K562 (cell line): ENCODE measurements at regions not wholly inside any gene's neighbourhood (a gene's known extent, or its start where the extent isn't known, plus 50 kb on each side); places are given as distances from the start of the nearest gene placed in this dataset.

Experiments used
- ATAC-seq: fragments of 200-7000 bp; cut with Tn5 transposase; 3 replicates; pipeline ENCODE4 v1.9.1; 2020; ENCODE audit warnings: moderate library complexity
- BruUV-seq: library from RNA; stranded (reverse); fragments of 400-500 nt; replicated peaks from 2 replicates; lab custom pipeline; 2021; lab: Mats Ljungman, UMichigan
- CTCF ChIA-PET: fragments of 300-600 bp; formaldehyde crosslinking; extraction: SDS; loops from one replicate; lab custom pipeline; 2021; ENCODE audit warnings: low intra/inter-chr PET ratio; lab: Yijun Ruan, JAX
- POLR2A ChIA-PET: fragments of 300-600, 350-650 bp; sonication (Branson Sonifier 250); formaldehyde crosslinking; extraction: SDS; loops from one replicate; lab custom pipeline; 2021; ENCODE audit warnings: antibody characterized with exemption, inconsistent platforms; lab: Yijun Ruan, JAX
- DNase-seq, 4 experiments: peaks; one replicate each; pipeline versions ENCODE4 v3.0.0 to v3.0.0-alpha.2; 2011 to 2018; ENCODE audit warnings: low spot score in 3 of 4, mixed read lengths in 3 of 4; ENCODE audit errors: extremely low read depth in 1 of 4
- FAIRE-seq: peaks from 2 replicates; lab custom pipeline; 2011; peaks lifted over from hg19 to GRCh38; lab: Jason Lieb, UNC
- H2AFZ ChIP-seq: 2 replicates; pipeline ENCODE4 v1.6.0; 2011; ENCODE audit warnings: low read depth, low read length, control low read depth, inconsistent platforms
- H3K27ac ChIP-seq: fragments of 200-600 bp; 3 replicates; pipeline ENCODE4 v1.8.0; 2011; ENCODE audit warnings: low read depth, mild to moderate bottlenecking, control low read depth, inconsistent platforms, low read length, moderate library complexity, mixed read lengths; ENCODE audit errors: extremely low read depth
- H3K27me3 ChIP-seq, 2 experiments: fragments of 300-600 bp in 1 of 2; 2 replicates in 1 of 2; 3 replicates in 1 of 2; pipeline versions ENCODE4 v1.6.0 to v1.8.0; 2011; ENCODE audit warnings: inconsistent platforms in 2 of 2, low read length in 2 of 2, mild to moderate bottlenecking in 1 of 2, mixed read lengths in 1 of 2, moderate library complexity in 1 of 2; ENCODE audit not compliant: control insufficient read depth in 2 of 2, insufficient read depth in 2 of 2
- H3K36me3 ChIP-seq: fragments of 300-600 bp; 3 replicates; pipeline ENCODE4 v1.8.0; 2011; ENCODE audit warnings: mild to moderate bottlenecking, low read length, inconsistent platforms; ENCODE audit not compliant: control insufficient read depth, insufficient read depth
- H3K4me1 ChIP-seq, 2 experiments: fragments of 200-600 bp in 1 of 2; replicated peaks in 1 of 2; 2 replicates in 1 of 2; 3 replicates in 1 of 2; pipeline versions ENCODE4 v1.5.1 to v1.8.0; 2011; ENCODE audit warnings: inconsistent platforms in 2 of 2, low read length in 2 of 2, mild to moderate bottlenecking in 1 of 2, mixed read lengths in 1 of 2, moderate library complexity in 1 of 2; ENCODE audit not compliant: control insufficient read depth in 2 of 2, insufficient read depth in 2 of 2
- H3K4me2 ChIP-seq: 2 replicates; pipeline ENCODE4 v1.6.1; 2011; ENCODE audit warnings: low read length, control low read depth, inconsistent platforms, mixed read lengths; ENCODE audit not compliant: insufficient read depth
- H3K4me3 ChIP-seq: fragments of 200-600 bp; sonication (generic), shearing (Covaris generic); 2 replicates; pipeline ENCODE4 v1.5.1; 2016; ENCODE audit warnings: control low read depth, inconsistent platforms
- H3K79me2 ChIP-seq: fragments of 200-600 bp; 3 replicates; pipeline ENCODE4 v1.8.0; 2011; ENCODE audit warnings: low read length, inconsistent platforms; ENCODE audit not compliant: control insufficient read depth, insufficient read depth
- H3K9ac ChIP-seq, 2 experiments: 2 replicates each; pipeline versions ENCODE4 v1.6.0 to v1.6.1; 2011; ENCODE audit warnings: low read depth in 2 of 2, low read length in 2 of 2, control low read depth in 1 of 2, inconsistent platforms in 1 of 2, mild to moderate bottlenecking in 1 of 2, mixed read lengths in 1 of 2; ENCODE audit not compliant: insufficient read depth in 1 of 2
- H3K9me1 ChIP-seq: one replicate; pipeline ENCODE4 v1.6.0; 2011; ENCODE audit warnings: inconsistent platforms, mild to moderate bottlenecking, low read length, moderate library complexity; ENCODE audit not compliant: control insufficient read depth, insufficient read depth
- H3K9me3 ChIP-seq: replicated peaks from 2 replicates; pipeline ENCODE4 v1.5.1; 2011; ENCODE audit warnings: low read depth, low read length, inconsistent platforms; ENCODE audit not compliant: control insufficient read depth, insufficient read depth
- H4K20me1 ChIP-seq: replicated peaks from 2 replicates; pipeline ENCODE4 v1.6.1; 2011; ENCODE audit warnings: low read length, inconsistent platforms, mixed read lengths; ENCODE audit not compliant: control insufficient read depth, insufficient read depth
- ATF7 ChIP-seq: fragments of 450-650 bp; IDR thresholded peaks from 2 replicates; pipeline ENCODE4 v1.7.1; 2014; ENCODE audit warnings: mild to moderate bottlenecking, moderate library complexity
- CGGBP1 ChIP-seq: fragments of 250-450 bp; sonication (Bioruptor Pico); IDR thresholded peaks from 2 replicates; pipeline ENCODE4 v1.9.0; 2021; ENCODE audit warnings: mild to moderate bottlenecking
- CREB3 ChIP-seq: fragments of 450-650 bp; conservative IDR thresholded peaks from 2 replicates; pipeline ENCODE4 v1.6.1; 2016; ENCODE audit warnings: missing genetic modification characterization, low read depth, mild to moderate bottlenecking, missing compliant biosample characterization, moderate library complexity
- ELF1 ChIP-seq: fragments of 200-800 bp; sonication (Bioruptor generic); IDR thresholded peaks from 2 replicates; pipeline ENCODE4 v1.6.1; 2016; ENCODE audit warnings: missing genetic modification characterization, missing compliant biosample characterization
- ESRRB ChIP-seq: fragments of 250-450 bp; sonication (Bioruptor Pico); IDR thresholded peaks from 2 replicates; pipeline ENCODE4 v1.5.0; 2020; ENCODE audit warnings: mild to moderate bottlenecking, moderate library complexity, borderline replicate concordance
- ETV1 ChIP-seq: fragments of 450-650 bp; conservative IDR thresholded peaks from 2 replicates; pipeline ENCODE4 v1.6.1; 2016; ENCODE audit warnings: missing genetic modification characterization, control low read depth, low read depth, missing compliant biosample characterization
- FOXP4 ChIP-seq: sonication (generic); formaldehyde crosslinking; IDR thresholded peaks from 2 replicates; pipeline ENCODE4 v1.8.0; 2022; ENCODE audit warnings: mild to moderate bottlenecking, missing genetic modification reagents, borderline replicate concordance
- HES1 ChIP-seq: fragments of 450-650 bp; IDR thresholded peaks from 2 replicates; pipeline ENCODE4 v1.6.1; 2016; ENCODE audit warnings: low read depth, mild to moderate bottlenecking, moderate library complexity
- MEF2A ChIP-seq: IDR thresholded peaks from 2 replicates; pipeline ENCODE4 v1.6.1; 2011; ENCODE audit warnings: low read depth, mild to moderate bottlenecking, low read length, moderate library complexity; ENCODE audit not compliant: control insufficient read depth
- NKRF ChIP-seq: fragments of 450-650 bp; IDR thresholded peaks from 2 replicates; pipeline ENCODE4 v1.6.1; 2016; ENCODE audit warnings: borderline replicate concordance
- NUFIP1 ChIP-seq: fragments of 450-650 bp; IDR thresholded peaks from 2 replicates; pipeline ENCODE4 v1.6.1; 2018; ENCODE audit not compliant: partially characterized antibody
- POLR2G ChIP-seq: fragments of 200-400 bp; formaldehyde crosslinking; IDR thresholded peaks from 2 replicates; pipeline ENCODE4 v1.6.1; 2017; ENCODE audit warnings: low read depth, mild to moderate bottlenecking, antibody characterized with exemption, low read length, moderate library complexity
- PURB ChIP-seq: sonication (generic); formaldehyde crosslinking; IDR thresholded peaks from 2 replicates; pipeline ENCODE4 v1.9.0; 2021; ENCODE audit warnings: low read depth, mild to moderate bottlenecking, missing genetic modification reagents
- TCF15 ChIP-seq: fragments of 250-450 bp; sonication (Bioruptor Pico); IDR thresholded peaks from 2 replicates; pipeline ENCODE4 v1.8.0; 2022; ENCODE audit warnings: moderate library complexity, mild to moderate bottlenecking, inconsistent platforms
- TGIF2 ChIP-seq: sonication (generic); formaldehyde crosslinking; IDR thresholded peaks from 2 replicates; pipeline ENCODE4 v1.8.1; 2022; ENCODE audit warnings: mild to moderate bottlenecking, missing genetic modification reagents, moderate library complexity
- YBX1 ChIP-seq: fragments of 450-650 bp; IDR thresholded peaks from 2 replicates; pipeline ENCODE4 v1.7.1; 2016; ENCODE audit warnings: mild to moderate bottlenecking
- ZNF197 ChIP-seq: fragments of 200-800 bp; sonication (Bioruptor generic); IDR thresholded peaks from 2 replicates; pipeline ENCODE4 v1.6.1; 2016; ENCODE audit warnings: low read depth, missing genetic modification characterization, missing compliant biosample characterization
- WGBS: fragments of 100-300 bp; shearing (Covaris generic); methylation state at CpG from one replicate; pipeline ENCODE4 v1.1.6; 2016; ENCODE audit warnings: low coverage, mixed read lengths; ENCODE audit not compliant: insufficient coverage; ENCODE audit errors: missing lambda C conversion rate; 5-methylcytosine and 5-hydroxymethylcytosine counted together
- in situ Hi-C: fragments of 300-500 bp; cut with MboI; formaldehyde crosslinking; loops from 4 replicates; pipeline ENCODE4 v1.15.0; 2018; ENCODE audit warnings: inconsistent platforms, mixed read lengths
- intact Hi-C: fragments of 100-400 bp; cut with micrococcal nuclease; formaldehyde crosslinking; loops from 2 replicates; pipeline ENCODE4 v1.14.2; 2022

- Histone ChIP-seq H3K9me3 (no peaks in the 10 kb centered on the region; the same call in 1 of the 2 replicates), H3K4me2 (no peak overlapping the region), H4K20me1 (no peaks in the 10 kb centered on the region), H2AFZ (no peak overlapping the region), H3K27ac (no peak overlapping the region), H3K4me3 (no peak overlapping the region), H3K9ac (no peak overlapping the region), H3K9me1 (no peaks in the 10 kb centered on the region), H3K36me3 (no peaks in the 10 kb centered on the region), H3K79me2 (no peaks in the 10 kb centered on the region), H3K27me3 (no peaks in the 10 kb centered on the region), H3K4me1 (no peaks in the 10 kb centered on the region; a peak in 1 of 5 replicates)
- no TSS peak for BruUV-seq
- CTCF ChIA-PET = no interaction called here
- no peak for TF ChIP-seq TCF15 (CRISPR knock-in tag)
- TF ChIP-seq NKRF = no peak
- no peak for TF ChIP-seq MEF2A
- no peak for TF ChIP-seq YBX1
- TF ChIP-seq ESRRB (CRISPR knock-in tag) = no peak
- TF ChIP-seq PURB (CRISPR knock-in tag) = no peak
- TF ChIP-seq CGGBP1 (CRISPR knock-in tag) = no peak
- no peak for TF ChIP-seq ATF7
- TF ChIP-seq ELF1 (tag) = no peak
- no peak for TF ChIP-seq ZNF197 (CRISPR knock-in tag)
- TF ChIP-seq ETV1 = no peak
- TF ChIP-seq TGIF2 (CRISPR knock-in tag) = no peak
- TF ChIP-seq POLR2G = no peak
- TF ChIP-seq HES1 = no peak
- TF ChIP-seq CREB3 = no peak
- no peak for TF ChIP-seq NUFIP1
- no peak for TF ChIP-seq FOXP4
- 11% methylated on average over 3 of the region's 3 CpGs for WGBS
- intact Hi-C loops (no loop called here), in situ Hi-C loops (no loop called here)
- no peak for FAIRE-seq
- ATAC-seq = no peak
- no peak for DNase-seq
- POLR2A ChIA-PET = no interaction called here
These were observed 345.6 kb downstream of the PLK2 start for GRCh38 chr5:58114324-58114723.
